Midbrain (tissue), 1 donor: ENCODE measurements at regions not wholly inside any gene's neighbourhood (a gene's known extent, or its start where the extent isn't known, plus 50 kb on each side); places are given as distances from the start of the nearest gene placed in this dataset.

Experiments used
- DNase-seq: peaks from one replicate; lab custom pipeline; 2025; lab: John Stamatoyannopoulos, UW

- no peak for DNase-seq
Observed at GRCh38 chr12:100675432-100675831, 101.9 kb downstream of the GAS2L3 start.

- no peak for DNase-seq
Observed at GRCh38 chr12:100681074-100681473, 107.6 kb downstream of the GAS2L3 start.

DNA sequence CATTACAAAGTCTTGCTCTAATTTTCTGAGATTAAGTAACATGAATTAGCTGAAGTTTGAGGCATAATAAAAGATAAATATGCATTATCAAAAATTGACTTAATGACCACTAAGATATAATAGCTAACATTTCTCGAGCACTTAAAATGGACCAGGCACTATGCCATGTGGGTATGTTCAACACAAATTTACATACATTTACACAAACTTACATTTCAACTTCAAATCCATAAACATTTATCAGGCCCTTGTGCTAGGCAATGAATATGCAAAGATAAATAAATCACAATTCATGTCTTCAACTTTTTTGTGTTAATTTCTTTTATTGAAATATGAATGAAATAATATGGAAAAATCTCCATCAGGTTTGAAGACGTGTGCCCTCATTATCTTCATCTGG, 108.7 kb downstream of the GAS2L3 start:
- DNase-seq: no peak

DNA sequence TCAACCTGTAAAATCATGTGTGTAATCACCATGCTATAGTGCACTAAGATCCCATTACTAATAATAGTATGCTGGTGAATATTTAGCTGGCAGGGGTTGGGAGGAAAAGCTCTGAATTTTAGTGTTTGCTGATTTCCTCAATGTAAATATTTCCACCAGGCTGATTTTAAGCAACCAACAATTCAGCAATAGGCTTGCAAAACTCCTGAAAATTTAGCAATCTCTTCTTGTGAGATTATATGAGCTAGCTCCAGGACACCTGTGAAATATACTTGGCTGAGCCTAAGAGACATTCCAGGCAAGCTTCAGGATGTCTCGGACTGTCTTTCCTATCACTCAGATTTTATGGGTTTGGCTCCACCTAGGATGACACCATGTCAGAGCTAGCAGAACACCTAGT, 106.9 kb upstream of the ANO4 start:
- DNase-seq: no peak

DNA sequence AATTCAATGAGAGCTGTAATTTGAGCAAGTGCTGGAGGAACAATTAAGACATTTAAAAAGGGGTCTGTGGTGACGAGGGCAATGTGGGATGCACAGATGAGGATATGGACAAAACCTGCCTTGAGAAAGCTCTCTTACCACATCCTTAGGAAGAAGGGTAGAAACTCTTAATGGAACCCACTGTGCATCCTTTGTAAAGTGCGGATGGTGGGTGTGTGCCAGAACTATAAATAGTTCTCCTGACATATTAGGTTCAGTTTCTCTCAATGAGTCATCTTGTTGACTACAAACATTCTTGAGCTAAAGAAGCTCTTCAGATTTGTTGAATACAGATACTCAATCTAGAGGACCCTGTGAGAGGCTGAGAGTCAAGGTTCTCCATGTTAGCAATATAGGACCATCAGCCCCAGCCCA, 106.1 kb upstream of the ANO4 start:
- DNase-seq: no peak

GRCh38 chr12:100692502-100692901, 102.1 kb upstream of the ANO4 start:
- DNase-seq: no peak

GRCh38 chr12:100698518-100698917, 96.1 kb upstream of the ANO4 start:
- DNase-seq: no peak

DNA sequence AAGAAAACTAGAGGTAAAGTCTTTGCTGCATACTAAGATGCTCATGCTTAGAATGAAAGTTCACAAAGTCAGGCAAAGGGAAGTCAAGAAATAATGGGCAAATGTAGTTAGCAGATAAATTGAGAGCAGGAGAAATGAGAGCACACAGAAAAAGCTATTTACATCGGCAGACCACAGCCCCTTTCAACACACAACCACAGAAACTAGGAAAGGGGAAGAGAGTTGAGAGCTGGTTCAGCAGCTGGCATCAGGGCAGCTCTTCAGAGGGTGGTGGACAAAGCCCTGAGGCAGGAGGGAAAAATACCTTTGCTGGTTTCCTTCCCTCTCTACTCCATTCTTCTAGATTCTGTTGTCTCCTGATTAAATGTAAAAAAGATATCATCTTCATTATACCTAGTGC, 95.4 kb upstream of the ANO4 start:
- DNase-seq: peak; percentile 1

DNA sequence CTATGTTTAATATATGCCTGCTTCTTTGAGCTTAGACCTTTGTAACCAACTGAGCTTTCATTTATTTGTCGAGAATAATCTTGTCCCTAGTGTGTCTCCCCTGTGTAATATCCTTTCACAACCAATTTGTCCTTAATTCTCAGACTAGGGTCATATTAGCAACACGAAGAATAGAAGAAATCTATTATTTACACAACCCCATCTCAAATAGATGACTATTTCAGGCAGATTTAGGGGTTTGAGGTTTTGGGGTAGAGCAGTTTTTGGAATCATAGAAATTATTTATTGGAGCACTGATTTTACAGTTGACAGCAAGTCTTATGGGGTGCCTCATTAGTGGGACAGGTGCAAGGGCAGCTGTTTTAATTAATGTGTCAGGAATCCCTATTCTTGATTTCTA, 91.2 kb upstream of the ANO4 start:
- no peak for DNase-seq

DNA sequence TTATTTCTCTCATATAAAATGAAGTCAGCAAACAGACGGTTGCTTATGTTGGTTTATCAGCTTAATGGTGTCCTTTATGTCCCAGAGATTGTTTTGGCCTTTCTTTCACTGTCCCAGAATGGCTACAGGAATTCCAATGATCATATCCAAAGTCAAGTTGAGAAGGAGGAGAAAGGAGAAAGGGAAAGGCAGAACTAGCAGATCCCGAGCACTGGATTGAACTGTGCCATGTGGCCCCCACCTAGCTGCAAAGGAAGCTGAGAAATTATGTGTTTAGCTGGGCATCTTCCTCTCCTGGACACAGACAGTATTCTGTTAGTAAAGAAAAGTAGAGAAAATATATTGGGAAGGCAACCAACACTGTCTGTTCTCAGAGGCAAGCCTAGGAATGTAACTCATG, 90.7 kb upstream of the ANO4 start:
- no peak for DNase-seq

- DNase-seq: no peak
Observed at GRCh38 chr12:100706033-100706432, 88.5 kb upstream of the ANO4 start.

DNA sequence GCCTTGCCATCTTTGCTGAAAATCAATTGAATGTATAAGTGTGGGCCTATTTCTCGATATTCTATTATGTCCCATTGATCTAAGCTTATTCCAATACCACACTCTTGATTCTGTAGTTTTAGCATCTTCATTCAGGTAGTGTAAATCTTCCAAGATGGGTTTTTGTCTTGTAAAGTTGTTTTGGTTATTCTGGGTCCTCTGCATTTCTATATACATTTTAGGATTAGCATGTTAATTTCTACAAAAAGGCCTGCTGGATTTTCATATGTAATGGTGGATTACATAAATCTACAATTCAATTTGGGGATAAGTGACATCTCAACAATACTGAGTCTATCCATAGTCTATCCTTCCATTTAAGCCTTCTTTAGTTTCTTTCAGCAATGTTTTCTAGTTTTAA, 86.0 kb upstream of the ANO4 start:
- DNase-seq: no peak

DNA sequence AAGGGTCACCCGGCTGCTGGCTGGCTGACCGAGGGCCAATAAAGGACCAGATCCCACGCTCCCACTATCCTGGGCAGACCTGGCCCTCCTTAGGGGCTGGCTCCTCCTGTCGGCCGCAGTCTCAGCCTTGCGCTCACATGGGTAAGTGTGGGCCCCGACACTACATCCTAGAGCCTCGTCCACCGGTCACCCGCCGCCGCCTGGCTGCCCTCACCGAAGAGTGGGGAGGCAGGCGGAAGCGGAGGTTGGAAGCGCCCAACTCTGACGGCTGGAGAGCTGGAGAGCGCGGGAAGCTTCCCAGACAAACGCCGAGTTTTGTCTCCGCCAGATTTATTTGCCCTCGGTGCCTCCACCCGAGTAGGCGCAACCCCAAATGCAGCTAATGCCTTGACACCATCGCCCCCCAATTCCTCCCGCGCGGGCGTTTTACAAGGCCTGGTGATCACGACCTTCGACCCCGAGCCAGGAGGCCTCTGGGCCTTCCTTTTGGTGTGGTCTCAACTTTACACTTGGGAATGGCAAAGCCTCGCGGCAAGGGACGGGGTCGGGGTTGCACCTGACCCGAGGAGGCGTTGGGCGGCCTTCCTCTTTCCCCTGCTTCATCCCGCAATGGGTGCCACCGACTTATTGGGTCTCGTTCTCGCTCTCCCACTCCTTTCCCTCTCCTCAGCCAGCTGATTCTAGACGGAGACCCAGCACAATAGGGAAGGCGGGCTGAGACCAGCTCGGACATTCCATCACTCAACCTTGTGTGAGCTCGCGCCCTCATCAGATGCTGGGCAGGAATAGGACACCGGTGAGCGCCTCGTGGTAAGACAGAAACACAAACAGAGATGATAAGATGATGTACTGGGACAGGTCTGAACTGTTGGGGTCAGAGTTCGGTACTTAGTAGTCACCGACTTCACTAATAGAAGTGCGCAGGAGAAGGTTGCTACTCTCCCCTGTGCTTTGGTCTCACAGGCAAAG, 78.3 kb upstream of the ANO4 start:
- DNase-seq: no peak

DNA sequence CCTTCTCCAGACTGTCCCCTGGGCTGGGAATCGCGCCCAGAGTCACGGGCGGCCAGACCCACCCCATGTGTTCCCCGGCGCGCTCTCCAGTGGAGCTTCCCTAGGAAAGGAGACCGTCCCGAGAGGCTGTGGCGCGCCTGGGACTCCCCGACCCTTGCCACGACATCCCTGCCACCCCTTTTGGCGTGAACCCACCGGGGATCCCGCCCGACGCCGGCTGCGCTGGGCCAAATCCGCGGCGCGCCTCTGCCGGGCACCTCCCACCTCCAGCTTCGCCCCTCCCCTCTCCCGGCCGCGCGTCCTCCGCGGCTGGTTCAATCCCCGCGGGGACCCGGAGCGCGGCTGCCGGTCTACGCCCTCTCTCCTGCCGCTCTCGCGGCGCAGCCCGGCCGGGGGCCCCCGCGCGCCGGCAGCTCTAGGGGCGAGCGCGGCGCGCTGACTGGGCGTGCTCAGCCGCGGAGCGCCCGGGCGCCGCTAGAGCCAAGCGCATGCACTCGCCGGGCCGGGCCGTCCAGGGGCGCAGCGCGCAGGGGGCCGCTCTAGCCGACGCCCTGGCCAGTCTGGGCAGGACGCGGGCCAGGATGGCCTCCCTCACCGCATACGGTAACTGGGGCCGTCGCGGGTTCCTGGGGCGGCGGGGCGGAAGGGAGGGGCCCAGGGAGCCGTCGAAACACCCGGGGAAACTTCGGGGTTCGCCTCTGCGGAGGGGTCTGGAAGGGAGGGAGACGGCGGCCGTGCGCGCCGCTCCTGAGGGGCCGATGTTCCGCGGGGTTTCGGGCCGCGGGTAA, 77.4 kb upstream of the ANO4 start:
- DNase-seq: no peak

GRCh38 chr12:100717733-100718067, 76.9 kb upstream of the ANO4 start:
- no peak for DNase-seq

- DNase-seq: no peak
Observed at GRCh38 chr12:100718187-100718586, 76.4 kb upstream of the ANO4 start.

DNA sequence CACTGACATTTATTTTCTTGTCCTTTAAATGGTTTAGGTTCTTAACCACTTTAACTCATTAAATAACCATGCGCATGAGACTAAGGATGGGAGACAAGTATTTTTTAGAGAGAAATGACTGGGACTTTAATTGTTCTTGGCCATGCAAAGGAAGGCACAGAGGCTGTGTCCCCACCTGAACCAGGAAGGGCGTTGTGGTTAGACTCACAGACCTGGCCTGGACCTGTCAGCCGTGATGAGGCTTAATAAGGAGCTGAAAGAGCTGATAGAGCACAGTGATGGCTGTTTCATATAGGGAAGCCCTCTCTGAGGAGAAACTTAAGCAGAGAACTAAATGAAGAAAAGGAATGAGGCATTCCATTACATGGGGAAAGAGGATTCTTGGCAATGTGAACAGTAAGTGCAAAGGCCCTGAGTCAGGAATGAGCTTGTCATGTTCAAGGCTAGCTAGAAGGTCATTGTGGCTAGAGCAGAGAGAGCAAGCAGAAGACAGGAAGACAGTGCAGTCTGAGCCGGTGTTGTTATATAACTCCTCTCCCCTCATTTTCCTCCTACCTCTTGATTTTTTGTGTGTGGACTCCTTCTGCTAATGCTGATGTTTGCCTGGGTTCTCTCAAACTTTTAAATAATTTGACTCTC, 74.4 kb upstream of the ANO4 start:
- DNase-seq: no peak

DNA sequence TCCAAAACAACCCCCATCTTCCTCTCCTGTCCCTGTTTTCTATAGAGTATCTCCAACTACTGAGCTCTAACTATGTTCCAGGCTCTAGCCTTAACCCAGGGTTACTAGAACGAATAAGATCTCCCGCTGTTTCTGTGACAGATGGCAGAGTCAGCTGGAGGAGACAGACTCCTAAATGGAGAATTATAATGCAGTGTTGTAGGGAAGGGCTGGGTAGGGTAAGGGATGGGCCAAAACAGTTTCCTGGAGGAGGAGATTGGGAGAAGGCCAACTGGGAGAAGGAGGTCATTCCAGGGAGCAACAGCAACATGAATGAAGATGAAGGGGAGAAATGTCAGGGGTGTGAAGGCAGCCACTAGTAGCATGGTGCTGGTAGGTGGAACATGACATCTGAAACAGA, 73.4 kb upstream of the ANO4 start:
- no peak for DNase-seq

GRCh38 chr12:100724071-100724470, 70.5 kb upstream of the ANO4 start:
- DNase-seq: no peak

- DNase-seq: no peak
Observed at GRCh38 chr12:100733817-100734593, 60.6 kb upstream of the ANO4 start.

GRCh38 chr12:100737168-100737567, 57.4 kb upstream of the ANO4 start:
- no peak for DNase-seq

DNA sequence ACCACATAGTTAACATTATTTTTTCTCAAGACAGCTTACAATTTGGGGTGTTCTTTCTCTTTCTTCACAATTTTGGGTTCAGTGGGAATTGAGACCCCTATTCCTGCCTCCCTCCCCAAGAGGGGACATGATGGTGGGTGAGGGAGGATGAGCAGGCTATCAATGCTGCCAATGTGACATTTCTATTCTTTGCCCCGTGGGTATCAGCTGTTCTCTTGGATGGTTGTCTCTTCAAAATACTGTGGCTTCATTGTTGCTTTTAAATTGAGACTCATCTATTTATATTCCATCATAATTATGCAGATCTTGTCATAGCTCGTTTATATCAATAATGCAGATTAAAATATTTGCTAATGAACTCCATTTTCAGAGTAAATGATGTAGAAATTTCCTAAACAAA, 56.5 kb upstream of the ANO4 start:
- DNase-seq: no peak
